ENCODE measurements at regions not wholly inside any gene's neighbourhood (a gene's known extent, or its start where the extent isn't known, plus 50 kb on each side); places are given as distances from the start of the nearest gene placed in this dataset.

GRCh38 chr12:92593734-92594402 lies 108.9 kb upstream of the PLEKHG7 start:
- no peak for TF ChIP-seq CTCF (conservative IDR thresholded peaks at IDR 0.05; ENCODE audit: low read depth, low read length)
- TF ChIP-seq EZH2 (IDR thresholded peaks at IDR 0.05; ENCODE audit: borderline replicate concordance, low read depth, low read length, poor library complexity, severe bottlenecking), result no peak

Data from A673 (cell line).